Endothelial cell of umbilical vein (primary cell): ENCODE measurements at regions not wholly inside any gene's neighbourhood (a gene's known extent, or its start where the extent isn't known, plus 50 kb on each side); places are given as distances from the start of the nearest gene placed in this dataset.

ENCODE experiments used
- BruUV-seq: library from RNA; stranded (reverse); fragments of 400-500 nt; replicated peaks from 2 replicates; lab custom pipeline; 2021; lab: Mats Ljungman, UMichigan
- CTCF ChIA-PET: fragments of 300-600, 350-600 bp; sonication (Branson Sonifier 250); formaldehyde crosslinking; loops from one replicate; lab custom pipeline; 2021; ENCODE audit warnings: antibody characterized with exemption, inconsistent platforms; lab: Charles Lee
- POLR2A ChIA-PET: fragments of 300-600, 350-600 bp; sonication (Branson Sonifier 250); formaldehyde crosslinking; loops from one replicate; lab custom pipeline; 2021; ENCODE audit warnings: antibody characterized with exemption, inconsistent platforms; lab: Charles Lee
- DNase-seq: peaks from one replicate; pipeline ENCODE4 v3.0.0-alpha.2; 2011; ENCODE audit warnings: low read depth, low spot score
- FAIRE-seq: peaks from 2 replicates; lab custom pipeline; 2011; peaks lifted over from hg19 to GRCh38; lab: Jason Lieb, UNC
- H2AFZ ChIP-seq: 2 replicates; pipeline ENCODE4 v1.6.0; 2012; ENCODE audit warnings: low read depth, low read length, control low read depth, inconsistent platforms
- H3K27ac ChIP-seq: 2 replicates; pipeline ENCODE4 v1.5.1; 2011; ENCODE audit warnings: low read depth, mild to moderate bottlenecking, control low read depth, low read length, moderate library complexity; ENCODE audit not compliant: insufficient read depth
- H3K27me3 ChIP-seq, 2 experiments: 2 replicates each; pipeline versions ENCODE4 v1.6.0 to v1.6.1; 2011; ENCODE audit warnings: low read length in 2 of 2, mixed read lengths in 1 of 2; ENCODE audit not compliant: control insufficient read depth in 2 of 2, insufficient read depth in 2 of 2
- H3K36me3 ChIP-seq, 2 experiments: 2 replicates in 1 of 2; 3 replicates in 1 of 2; pipeline ENCODE4 v1.5.1; 2011; ENCODE audit warnings: low read length in 2 of 2, mild to moderate bottlenecking in 1 of 2, moderate library complexity in 1 of 2; ENCODE audit not compliant: control insufficient read depth in 2 of 2, insufficient read depth in 2 of 2; ENCODE audit errors: extremely low read depth in 1 of 2
- H3K4me1 ChIP-seq: 3 replicates; pipeline ENCODE4 v1.5.1; 2011; ENCODE audit warnings: mild to moderate bottlenecking, low read length; ENCODE audit not compliant: control insufficient read depth, insufficient read depth; ENCODE audit errors: extremely low read depth
- H3K4me2 ChIP-seq: 2 replicates; pipeline ENCODE4 v1.6.1; 2011; ENCODE audit warnings: low read length, control low read depth, mixed read lengths; ENCODE audit not compliant: insufficient read depth
- H3K4me3 ChIP-seq, 3 experiments: fragments of 200-600 bp in 1 of 3; sonication (generic), shearing (Covaris generic) in 1 of 3; replicated peaks in 1 of 3; 2 replicates each; pipeline ENCODE4 v1.5.1; 2011 to 2016; ENCODE audit warnings: control low read depth in 3 of 3, low read length in 3 of 3, mild to moderate bottlenecking in 2 of 3, inconsistent platforms in 1 of 3, low read depth in 1 of 3, moderate library complexity in 1 of 3; ENCODE audit not compliant: insufficient read depth in 1 of 3
- H3K79me2 ChIP-seq: 2 replicates; pipeline ENCODE4 v1.6.0; 2012; ENCODE audit warnings: low read length, inconsistent platforms; ENCODE audit not compliant: control insufficient read depth, insufficient read depth
- H3K9ac ChIP-seq: replicated peaks from 2 replicates; pipeline ENCODE3; 2011; ENCODE audit warnings: low read length, control low read depth; ENCODE audit not compliant: insufficient read depth; ENCODE audit errors: extremely low read depth
- H3K9me1 ChIP-seq: replicated peaks from 3 replicates; pipeline ENCODE4 v1.6.0; 2011; ENCODE audit warnings: mild to moderate bottlenecking, low read length; ENCODE audit not compliant: control insufficient read depth, insufficient read depth; ENCODE audit errors: extremely low read depth
- H3K9me3 ChIP-seq: replicated peaks from 2 replicates; pipeline ENCODE4 v1.5.1; 2012; ENCODE audit warnings: low read length, inconsistent platforms; ENCODE audit not compliant: control insufficient read depth, insufficient read depth
- H4K20me1 ChIP-seq: replicated peaks from 2 replicates; pipeline ENCODE3; 2011; ENCODE audit warnings: mild to moderate bottlenecking, low read length; ENCODE audit not compliant: control insufficient read depth, insufficient read depth; ENCODE audit errors: extremely low read depth
- EZH2 ChIP-seq: IDR thresholded peaks from 2 replicates; pipeline ENCODE4 v1.6.1; 2012; ENCODE audit warnings: borderline replicate concordance, low read depth, mild to moderate bottlenecking, moderate library complexity, low read length, inconsistent platforms; ENCODE audit not compliant: severe bottlenecking
- FOS ChIP-seq: IDR thresholded peaks from 2 replicates; pipeline ENCODE4 v1.6.1; 2011; ENCODE audit warnings: mild to moderate bottlenecking, low read length, moderate library complexity, borderline replicate concordance; ENCODE audit not compliant: insufficient read depth
- GATA2 ChIP-seq: IDR thresholded peaks from 2 replicates; pipeline ENCODE4 v1.7.0; 2011; ENCODE audit warnings: low read depth, mild to moderate bottlenecking, moderate library complexity, mixed read lengths, low read length; ENCODE audit not compliant: insufficient read length, insufficient read depth
- JUN ChIP-seq: IDR thresholded peaks from 2 replicates; pipeline ENCODE4 v1.6.1; 2011; ENCODE audit warnings: borderline replicate concordance, low read depth; ENCODE audit not compliant: insufficient read length, insufficient read depth
- MAX ChIP-seq: IDR thresholded peaks from 2 replicates; pipeline ENCODE4 v1.6.1; 2011; ENCODE audit not compliant: insufficient read depth, insufficient read length
- MYC ChIP-seq: IDR thresholded peaks from one replicate; pipeline ENCODE4 v1.6.1; 2011; ENCODE audit warnings: mild to moderate bottlenecking, low read depth, low read length
- POLR2A ChIP-seq: IDR thresholded peaks from 2 replicates; pipeline ENCODE4 v1.6.1; 2012; ENCODE audit warnings: low read depth, mild to moderate bottlenecking, control low read depth, low read length
- dilution Hi-C: fragments of 300-500 bp; cut with MboI; formaldehyde crosslinking; loops from one replicate; pipeline ENCODE4 v1.15.0; 2019; ENCODE audit warnings: low sequenced_read_pairs; ENCODE audit not compliant: extremely low pct_ligation_motif_present
- intact Hi-C: fragments of 100-400 bp; cut with micrococcal nuclease; formaldehyde crosslinking; loops from one replicate; pipeline ENCODE4 v1.10.0; 2022
- TF ChIP-seq, protein P1 (sequence below), 2 donors: IDR thresholded peaks; 1 replicate in 1 of 2; 2 replicates in 1 of 2; pipeline ENCODE4 v1.5.1; 2011; ENCODE audit warnings: low read length in 2 of 2, mild to moderate bottlenecking in 2 of 2, moderate library complexity in 2 of 2, control low read depth in 1 of 2, inconsistent platforms in 1 of 2, low read depth in 1 of 2; ENCODE audit not compliant: insufficient read depth in 1 of 2; ENCODE audit errors: extremely low read depth in 1 of 2

- H3K4me2 ChIP-seq, result no peak overlapping the region
- H2AFZ ChIP-seq, result no peak overlapping the region
- no peaks in the 10 kb centered on the region for H3K9me1 ChIP-seq
- no peaks in the 10 kb centered on the region for H4K20me1 ChIP-seq
- H3K4me3 ChIP-seq, result no peak overlapping the region
- FAIRE-seq (no peak), DNase-seq (no peak)
- intact Hi-C loops (no loop called here), dilution Hi-C loops (no loop called here)
- H3K36me3 ChIP-seq, result no peaks in the 10 kb centered on the region
- ChIA-PET CTCF (interaction anchor here (1.3 kb wide), 1 partner anchor 28 kb away, joined by 4 read pairs; no protein-coding TSS in a partner anchor), POLR2A (no interaction called here)
- no peak overlapping the region for H3K27ac ChIP-seq
- no peak for TF ChIP-seq MYC
- TF ChIP-seq, protein P1, sequence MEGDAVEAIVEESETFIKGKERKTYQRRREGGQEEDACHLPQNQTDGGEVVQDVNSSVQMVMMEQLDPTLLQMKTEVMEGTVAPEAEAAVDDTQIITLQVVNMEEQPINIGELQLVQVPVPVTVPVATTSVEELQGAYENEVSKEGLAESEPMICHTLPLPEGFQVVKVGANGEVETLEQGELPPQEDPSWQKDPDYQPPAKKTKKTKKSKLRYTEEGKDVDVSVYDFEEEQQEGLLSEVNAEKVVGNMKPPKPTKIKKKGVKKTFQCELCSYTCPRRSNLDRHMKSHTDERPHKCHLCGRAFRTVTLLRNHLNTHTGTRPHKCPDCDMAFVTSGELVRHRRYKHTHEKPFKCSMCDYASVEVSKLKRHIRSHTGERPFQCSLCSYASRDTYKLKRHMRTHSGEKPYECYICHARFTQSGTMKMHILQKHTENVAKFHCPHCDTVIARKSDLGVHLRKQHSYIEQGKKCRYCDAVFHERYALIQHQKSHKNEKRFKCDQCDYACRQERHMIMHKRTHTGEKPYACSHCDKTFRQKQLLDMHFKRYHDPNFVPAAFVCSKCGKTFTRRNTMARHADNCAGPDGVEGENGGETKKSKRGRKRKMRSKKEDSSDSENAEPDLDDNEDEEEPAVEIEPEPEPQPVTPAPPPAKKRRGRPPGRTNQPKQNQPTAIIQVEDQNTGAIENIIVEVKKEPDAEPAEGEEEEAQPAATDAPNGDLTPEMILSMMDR (IDR thresholded peaks at IDR 0.05; ENCODE audit: extremely low read depth in 1 of 2, insufficient read depth in 1 of 2, low read depth in 1 of 2, low read length in 2 of 2), result no peak
- TF ChIP-seq EZH2, result no peak
- TF ChIP-seq POLR2A, result no peak
- TF ChIP-seq MAX, result no peak
- no peak for TF ChIP-seq JUN
- no peaks in the 10 kb centered on the region for H3K27me3 ChIP-seq
- no peak overlapping the region for H3K9ac ChIP-seq
- no peaks in the 10 kb centered on the region for H3K4me1 ChIP-seq
- no peaks in the 10 kb centered on the region for H3K79me2 ChIP-seq
- no peaks in the 10 kb centered on the region for H3K9me3 ChIP-seq
- BruUV-seq, result no TSS peak
These were observed 74.8 kb upstream of the ENPP6 start for GRCh38 chr4:184292465-184292867.

DNA sequence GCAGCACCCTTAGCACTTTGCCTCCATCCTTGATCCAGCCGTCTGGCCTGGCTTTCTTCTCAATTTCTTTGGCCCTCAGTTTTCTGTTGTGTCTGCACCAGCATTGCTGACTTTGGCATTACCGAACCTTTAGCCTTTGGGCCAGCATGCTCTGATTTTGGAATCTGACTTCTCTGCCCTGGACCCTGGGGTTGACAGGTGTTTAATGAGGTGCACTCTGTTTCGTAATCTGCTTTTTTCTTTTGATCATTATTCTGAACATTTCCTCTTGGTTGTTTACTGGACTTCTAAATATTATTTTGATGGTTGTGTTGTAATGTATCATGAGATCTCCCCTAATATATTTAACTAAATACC, 71.5 kb upstream of the ENPP6 start:
- POLR2A ChIA-PET, result no interaction called here
- CTCF ChIA-PET, result no interaction called here
- no peak overlapping the region for H3K4me3 ChIP-seq
- H3K79me2 ChIP-seq, result no peaks in the 10 kb centered on the region
- H3K27me3 ChIP-seq, result no peaks in the 10 kb centered on the region
- BruUV-seq, result no TSS peak
- H3K9me1 ChIP-seq, result no peaks in the 10 kb centered on the region
- FAIRE-seq (no peak), DNase-seq (no peak)
- intact Hi-C loops (no loop called here), dilution Hi-C loops (no loop called here)
- H3K36me3 ChIP-seq, result no peaks in the 10 kb centered on the region
- no peak overlapping the region for H2AFZ ChIP-seq
- no peak overlapping the region for H3K9ac ChIP-seq
- no peaks in the 10 kb centered on the region for H3K4me1 ChIP-seq
- H3K4me2 ChIP-seq, result no peak overlapping the region
- no peak overlapping the region for H3K27ac ChIP-seq
- H3K9me3 ChIP-seq, result no peaks in the 10 kb centered on the region
- TF ChIP-seq GATA2 (no peak), FOS (no peak)
- TF ChIP-seq, protein P1 (IDR thresholded peaks at IDR 0.05; ENCODE audit: extremely low read depth in 1 of 2, insufficient read depth in 1 of 2, low read depth in 1 of 2, low read length in 2 of 2), result no peak
- no peaks in the 10 kb centered on the region for H4K20me1 ChIP-seq
